ENCODE measurements at regions not wholly inside any gene's neighbourhood (a gene's known extent, or its start where the extent isn't known, plus 50 kb on each side); places are given as distances from the start of the nearest gene placed in this dataset.

DNA sequence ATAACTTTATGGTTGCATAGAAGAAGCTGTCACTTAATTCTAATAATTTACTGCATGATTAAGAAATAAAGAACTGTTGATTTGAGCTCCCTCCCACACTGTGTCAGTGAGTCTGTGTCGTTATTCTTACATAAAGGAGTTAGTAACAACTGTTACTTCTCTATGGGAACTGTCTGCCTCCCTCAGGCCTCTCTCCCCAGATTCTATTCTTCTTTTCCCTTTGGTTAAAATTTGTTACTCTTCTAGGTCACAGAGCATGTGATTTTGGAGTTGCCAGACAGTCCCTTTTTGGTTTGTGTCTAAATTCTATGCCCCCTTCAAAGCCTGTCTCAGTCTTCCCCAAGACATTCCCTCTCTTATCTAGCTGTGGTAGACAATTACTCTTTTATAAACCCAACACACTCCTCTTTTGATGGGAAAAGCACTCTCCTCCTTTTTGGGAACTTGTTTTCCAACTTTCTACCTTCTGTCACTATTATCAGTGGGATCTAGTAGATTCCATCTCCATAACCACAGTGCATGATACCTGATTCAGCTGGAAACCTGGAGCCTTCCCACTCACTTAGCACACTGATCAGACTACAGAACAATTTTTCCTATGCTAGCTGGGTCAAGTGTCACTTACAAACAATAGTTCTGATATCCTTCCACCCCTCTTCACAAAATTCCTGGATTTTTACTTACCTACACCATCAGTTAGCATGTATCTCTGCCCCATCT is 422.1 kb upstream of the TGFBR2 start:
- Histone ChIP-seq H3K9me3 (ENCODE audit: control insufficient read depth, insufficient read depth, low read length) (no peaks in the 10 kb centered on the region), H2BK20ac (ENCODE audit: low read depth, low read length) (no peak overlapping the region), H2AK5ac (ENCODE audit: low read depth, low read length) (no peak overlapping the region), H3K56ac (ENCODE audit: extremely low read depth, insufficient read depth, low read length) (no peak overlapping the region), H2BK5ac (ENCODE audit: low read depth, low read length, poor library complexity, severe bottlenecking) (no peak overlapping the region), H3K4me1 (ENCODE audit: control insufficient read depth, insufficient read depth, low read length) (no peaks in the 10 kb centered on the region), H3K23ac (ENCODE audit: low read depth, low read length) (no peak overlapping the region), H4K8ac (ENCODE audit: low read depth in 2 of 2, low read length in 2 of 2) (no peak overlapping the region), H3K79me1 (ENCODE audit: low read depth in 1 of 2, low read length in 2 of 2) (no peaks in the 10 kb centered on the region), H2BK120ac (ENCODE audit: low read depth, low read length) (no peak overlapping the region), H3K27me3 (ENCODE audit: control insufficient read depth, insufficient read depth, low read length) (no peaks in the 10 kb centered on the region), H4K91ac (ENCODE audit: insufficient read depth, low read depth, low read length) (no peak overlapping the region), H3K4me2 (ENCODE audit: low read depth, low read length) (no peak overlapping the region), H3K18ac (ENCODE audit: low read depth, low read length) (no peak overlapping the region), H2AFZ (replicated peaks; ENCODE audit: low read length, poor library complexity) (no peak overlapping the region), H4K5ac (ENCODE audit: low read depth, low read length) (no peak overlapping the region), H3K9ac (ENCODE audit: low read depth, low read length) (no peak overlapping the region), H3K14ac (replicated peaks; ENCODE audit: low read depth, low read length) (no peak overlapping the region), H3K9me1 (ENCODE audit: insufficient read depth, low read length) (no peaks in the 10 kb centered on the region), H3K27ac (ENCODE audit: insufficient read depth, low read length) (no peak overlapping the region), H2BK15ac (ENCODE audit: low read depth, low read length) (no peak overlapping the region), H3K4ac (ENCODE audit: low read depth, low read length) (no peak overlapping the region), H2AK9ac (replicated peaks; ENCODE audit: low read depth, low read length, poor library complexity) (no peak overlapping the region), H4K20me1 (ENCODE audit: insufficient read depth, low read length) (no peaks in the 10 kb centered on the region), H3K4me3 (ENCODE audit: insufficient read depth, low read depth, low read length) (no peak overlapping the region), H3K36me3 (ENCODE audit: control insufficient read depth, insufficient read depth, low read length) (no peaks in the 10 kb centered on the region)
- TF ChIP-seq MXI1 (IDR thresholded peaks at IDR 0.05; ENCODE audit: borderline replicate concordance, low read depth, low read length) = no peak
- no peak for TF ChIP-seq MAFK (IDR thresholded peaks at IDR 0.05; ENCODE audit: low read depth, low read length)
- TF ChIP-seq FOS (IDR thresholded peaks at IDR 0.05; ENCODE audit: low read depth, low read length) = no peak
- intact Hi-C loops (cut with micrococcal nuclease) (no loop called here), in situ Hi-C loops (cut with MboI; ENCODE audit: low sequenced_read_pairs) (no loop called here), dilution Hi-C loops (cut with HindIII; ENCODE audit: low sequenced_read_pairs, unreplicated experiment) (no loop called here)
- POLR2A ChIA-PET (ENCODE audit: unreplicated experiment) = no interaction called here
- no CpG with 5 or more reads among the region's 1 CpG for WGBS, 2 experiments (ENCODE audit: extremely low coverage in 2 of 2, insufficient read length in 1 of 2)
- no TSS peak for BruUV-seq (replicated peaks)
- CTCF ChIA-PET = interaction anchor here (1.8 kb wide), 1 partner anchor 7 kb away, joined by 4 read pairs; no protein-coding TSS in a partner anchor
- ATAC-seq (ENCODE audit: low read depth) = no peak
- DNase-seq = no peak

Data from IMR-90 (cell line).